ENCODE measurements at regions not wholly inside any gene's neighbourhood (a gene's known extent, or its start where the extent isn't known, plus 50 kb on each side); places are given as distances from the start of the nearest gene placed in this dataset.

DNA sequence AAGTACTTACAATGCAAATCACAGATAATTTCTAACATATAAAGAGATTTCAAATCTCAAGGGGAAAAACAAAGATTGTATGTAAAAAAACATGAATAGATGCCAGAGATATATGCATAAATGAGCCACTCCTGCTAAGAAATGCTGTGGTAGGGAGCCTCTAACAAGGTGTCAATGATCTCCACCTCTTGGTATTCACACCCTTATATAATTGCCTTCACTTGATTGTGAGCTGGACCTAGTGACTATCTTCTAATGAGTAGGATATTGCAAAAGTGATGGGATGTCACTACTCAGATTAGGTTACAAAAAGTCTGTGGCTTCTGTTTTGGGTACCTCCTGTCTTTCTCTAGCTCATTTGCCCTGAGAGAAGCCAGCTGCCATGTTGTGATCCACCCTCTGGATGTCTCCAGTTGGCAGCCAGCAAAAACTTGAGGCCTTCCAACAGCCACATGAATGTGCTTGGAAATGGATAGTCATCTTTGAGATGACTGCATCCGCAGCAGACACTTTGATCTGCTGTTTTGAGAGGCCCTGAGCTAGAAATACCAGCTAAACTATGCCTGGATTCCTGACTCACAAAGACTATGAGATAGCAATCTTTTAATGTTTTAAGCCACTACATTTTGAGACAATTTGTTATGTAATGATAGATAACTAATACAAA is 196.1 kb upstream of the FGGY start:
- TF ChIP-seq CREB1 (IDR thresholded peaks at IDR 0.05; ENCODE audit: low read depth): no peak
- TF ChIP-seq NFIC (IDR thresholded peaks at IDR 0.05): no peak
- TF ChIP-seq, protein P1, sequence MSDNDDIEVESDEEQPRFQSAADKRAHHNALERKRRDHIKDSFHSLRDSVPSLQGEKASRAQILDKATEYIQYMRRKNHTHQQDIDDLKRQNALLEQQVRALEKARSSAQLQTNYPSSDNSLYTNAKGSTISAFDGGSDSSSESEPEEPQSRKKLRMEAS (IDR thresholded peaks at IDR 0.05): no peak
- no peak for TF ChIP-seq EGR1 (IDR thresholded peaks at IDR 0.05)
- TF ChIP-seq TEAD4 (IDR thresholded peaks at IDR 0.05): no peak
- TF ChIP-seq, protein P2, sequence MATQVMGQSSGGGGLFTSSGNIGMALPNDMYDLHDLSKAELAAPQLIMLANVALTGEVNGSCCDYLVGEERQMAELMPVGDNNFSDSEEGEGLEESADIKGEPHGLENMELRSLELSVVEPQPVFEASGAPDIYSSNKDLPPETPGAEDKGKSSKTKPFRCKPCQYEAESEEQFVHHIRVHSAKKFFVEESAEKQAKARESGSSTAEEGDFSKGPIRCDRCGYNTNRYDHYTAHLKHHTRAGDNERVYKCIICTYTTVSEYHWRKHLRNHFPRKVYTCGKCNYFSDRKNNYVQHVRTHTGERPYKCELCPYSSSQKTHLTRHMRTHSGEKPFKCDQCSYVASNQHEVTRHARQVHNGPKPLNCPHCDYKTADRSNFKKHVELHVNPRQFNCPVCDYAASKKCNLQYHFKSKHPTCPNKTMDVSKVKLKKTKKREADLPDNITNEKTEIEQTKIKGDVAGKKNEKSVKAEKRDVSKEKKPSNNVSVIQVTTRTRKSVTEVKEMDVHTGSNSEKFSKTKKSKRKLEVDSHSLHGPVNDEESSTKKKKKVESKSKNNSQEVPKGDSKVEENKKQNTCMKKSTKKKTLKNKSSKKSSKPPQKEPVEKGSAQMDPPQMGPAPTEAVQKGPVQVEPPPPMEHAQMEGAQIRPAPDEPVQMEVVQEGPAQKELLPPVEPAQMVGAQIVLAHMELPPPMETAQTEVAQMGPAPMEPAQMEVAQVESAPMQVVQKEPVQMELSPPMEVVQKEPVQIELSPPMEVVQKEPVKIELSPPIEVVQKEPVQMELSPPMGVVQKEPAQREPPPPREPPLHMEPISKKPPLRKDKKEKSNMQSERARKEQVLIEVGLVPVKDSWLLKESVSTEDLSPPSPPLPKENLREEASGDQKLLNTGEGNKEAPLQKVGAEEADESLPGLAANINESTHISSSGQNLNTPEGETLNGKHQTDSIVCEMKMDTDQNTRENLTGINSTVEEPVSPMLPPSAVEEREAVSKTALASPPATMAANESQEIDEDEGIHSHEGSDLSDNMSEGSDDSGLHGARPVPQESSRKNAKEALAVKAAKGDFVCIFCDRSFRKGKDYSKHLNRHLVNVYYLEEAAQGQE (IDR thresholded peaks at IDR 0.05; ENCODE audit: low read depth): no peak
- no peak for TF ChIP-seq TAF1 (IDR thresholded peaks at IDR 0.05; ENCODE audit: low read depth)
- no peak for TF ChIP-seq TCF12 (IDR thresholded peaks at IDR 0.05; ENCODE audit: low read depth)
- TF ChIP-seq EP300 (IDR thresholded peaks at IDR 0.05; ENCODE audit: borderline replicate concordance): no peak

Measured in Ishikawa (cell line).